Amniotic epithelial cell (primary cell): ENCODE measurements at regions not wholly inside any gene's neighbourhood (a gene's known extent, or its start where the extent isn't known, plus 50 kb on each side); places are given as distances from the start of the nearest gene placed in this dataset.

ENCODE experiments used
- DNase-seq: peaks from one replicate; pipeline ENCODE4 v3.0.0-alpha.2; 2010; ENCODE audit warnings: low read depth

GRCh38 chr17:72030067-72030899 lies 90.5 kb upstream of the SOX9 start:
- peak; percentile 58 for DNase-seq

- no peak for DNase-seq
Observed at GRCh38 chr17:72031219-72031884, 89.5 kb upstream of the SOX9 start.

GRCh38 chr17:72033334-72033733 lies 87.5 kb upstream of the SOX9 start:
- DNase-seq, result no peak

- DNase-seq, result no peak
Observed at GRCh38 chr17:72034000-72034399, 86.8 kb upstream of the SOX9 start.

GRCh38 chr17:72038427-72038826 lies 82.4 kb upstream of the SOX9 start:
- DNase-seq, result no peak

- peak; percentile 38 for DNase-seq
Observed at GRCh38 chr17:72039490-72039889, 81.3 kb upstream of the SOX9 start.

GRCh38 chr17:72046178-72046577 lies 74.6 kb upstream of the SOX9 start:
- no peak for DNase-seq

GRCh38 chr17:72046643-72047612 lies 73.9 kb upstream of the SOX9 start:
- no peak for DNase-seq

GRCh38 chr17:72049914-72050313 lies 70.9 kb upstream of the SOX9 start:
- DNase-seq, result no peak

GRCh38 chr17:72053036-72053435 lies 67.8 kb upstream of the SOX9 start:
- no peak for DNase-seq

- DNase-seq, result no peak
Observed at GRCh38 chr17:72053449-72053848, 67.4 kb upstream of the SOX9 start.

- DNase-seq, result no peak
Observed at GRCh38 chr17:72056155-72056554, 64.7 kb upstream of the SOX9 start.

GRCh38 chr17:72056727-72057290 lies 64.0 kb upstream of the SOX9 start:
- no peak for DNase-seq

GRCh38 chr17:72060084-72060483 lies 60.7 kb upstream of the SOX9 start:
- DNase-seq, result no peak

GRCh38 chr17:72063262-72063661 lies 57.6 kb upstream of the SOX9 start:
- no peak for DNase-seq

GRCh38 chr17:72063756-72064450 lies 56.9 kb upstream of the SOX9 start:
- no peak for DNase-seq

- no peak for DNase-seq
Observed at GRCh38 chr17:72064606-72065193, 56.1 kb upstream of the SOX9 start.

GRCh38 chr17:72065556-72065955 lies 55.3 kb upstream of the SOX9 start:
- no peak for DNase-seq

- no peak for DNase-seq
Observed at GRCh38 chr17:72068643-72069042, 52.2 kb upstream of the SOX9 start.

GRCh38 chr17:72069586-72070202 lies 51.1 kb upstream of the SOX9 start:
- no peak for DNase-seq
